ENCODE measurements at regions not wholly inside any gene's neighbourhood (a gene's known extent, or its start where the extent isn't known, plus 50 kb on each side); places are given as distances from the start of the nearest gene placed in this dataset.

DNA sequence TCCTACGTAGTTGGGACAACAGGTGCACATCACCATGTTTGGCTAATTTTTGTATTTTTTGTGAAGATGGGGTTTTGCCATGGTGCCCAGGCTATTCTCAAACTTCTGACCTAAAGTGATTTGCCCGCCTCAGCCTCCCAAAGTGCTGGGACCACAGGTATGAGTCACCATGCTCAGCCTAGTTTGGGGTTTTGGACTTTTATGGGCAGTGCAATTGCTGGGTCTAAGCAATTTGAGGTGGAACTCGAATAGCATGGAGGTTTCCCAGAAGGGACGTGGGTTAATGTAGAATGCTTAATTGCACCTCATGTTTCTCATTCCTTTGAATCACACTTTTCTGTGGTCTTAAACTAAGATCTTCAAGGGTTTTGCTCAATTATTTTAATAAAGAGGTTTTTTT, 102.3 kb upstream of the EPHA4 start:
- TF ChIP-seq, protein P1, sequence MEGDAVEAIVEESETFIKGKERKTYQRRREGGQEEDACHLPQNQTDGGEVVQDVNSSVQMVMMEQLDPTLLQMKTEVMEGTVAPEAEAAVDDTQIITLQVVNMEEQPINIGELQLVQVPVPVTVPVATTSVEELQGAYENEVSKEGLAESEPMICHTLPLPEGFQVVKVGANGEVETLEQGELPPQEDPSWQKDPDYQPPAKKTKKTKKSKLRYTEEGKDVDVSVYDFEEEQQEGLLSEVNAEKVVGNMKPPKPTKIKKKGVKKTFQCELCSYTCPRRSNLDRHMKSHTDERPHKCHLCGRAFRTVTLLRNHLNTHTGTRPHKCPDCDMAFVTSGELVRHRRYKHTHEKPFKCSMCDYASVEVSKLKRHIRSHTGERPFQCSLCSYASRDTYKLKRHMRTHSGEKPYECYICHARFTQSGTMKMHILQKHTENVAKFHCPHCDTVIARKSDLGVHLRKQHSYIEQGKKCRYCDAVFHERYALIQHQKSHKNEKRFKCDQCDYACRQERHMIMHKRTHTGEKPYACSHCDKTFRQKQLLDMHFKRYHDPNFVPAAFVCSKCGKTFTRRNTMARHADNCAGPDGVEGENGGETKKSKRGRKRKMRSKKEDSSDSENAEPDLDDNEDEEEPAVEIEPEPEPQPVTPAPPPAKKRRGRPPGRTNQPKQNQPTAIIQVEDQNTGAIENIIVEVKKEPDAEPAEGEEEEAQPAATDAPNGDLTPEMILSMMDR (conservative IDR thresholded peaks at IDR 0.05), result no peak
- no peak for TF ChIP-seq EZH2 (IDR thresholded peaks at IDR 0.05; ENCODE audit: low read depth)

Data from PC-9 (cell line).